HL-60 (cell line): ENCODE measurements at regions not wholly inside any gene's neighbourhood (a gene's known extent, or its start where the extent isn't known, plus 50 kb on each side); places are given as distances from the start of the nearest gene placed in this dataset.
"Not testable (repeated sequence)": the region's sequence is repeated elsewhere in the genome, so short reads cannot be mapped to it uniquely, and the experiment has no call there.

ENCODE experiments used
- CTCF ChIP-seq: IDR thresholded peaks from one replicate; pipeline ENCODE4 v1.5.1; 2011; ENCODE audit warnings: low read length, control low read depth, inconsistent platforms; ENCODE audit not compliant: insufficient read depth
- POLR2AphosphoS5 ChIP-seq: IDR thresholded peaks from 2 replicates; pipeline ENCODE4 v1.6.1; 2012; ENCODE audit warnings: low read depth
- REST ChIP-seq: IDR thresholded peaks from 2 replicates; pipeline ENCODE4 v1.6.1; 2012; ENCODE audit warnings: low read depth; ENCODE audit not compliant: insufficient replicate concordance

- not testable (repeated sequence) for TF ChIP-seq CTCF, POLR2AphosphoS5, REST
Measured at GRCh38 chr17:64741916-64742315, 79.8 kb upstream of the SMURF2 start.
